ENCODE measurements at regions not wholly inside any gene's neighbourhood (a gene's known extent, or its start where the extent isn't known, plus 50 kb on each side); places are given as distances from the start of the nearest gene placed in this dataset.
"Not testable (repeated sequence)": the region's sequence is repeated elsewhere in the genome, so short reads cannot be mapped to it uniquely, and the experiment has no call there.

DNA sequence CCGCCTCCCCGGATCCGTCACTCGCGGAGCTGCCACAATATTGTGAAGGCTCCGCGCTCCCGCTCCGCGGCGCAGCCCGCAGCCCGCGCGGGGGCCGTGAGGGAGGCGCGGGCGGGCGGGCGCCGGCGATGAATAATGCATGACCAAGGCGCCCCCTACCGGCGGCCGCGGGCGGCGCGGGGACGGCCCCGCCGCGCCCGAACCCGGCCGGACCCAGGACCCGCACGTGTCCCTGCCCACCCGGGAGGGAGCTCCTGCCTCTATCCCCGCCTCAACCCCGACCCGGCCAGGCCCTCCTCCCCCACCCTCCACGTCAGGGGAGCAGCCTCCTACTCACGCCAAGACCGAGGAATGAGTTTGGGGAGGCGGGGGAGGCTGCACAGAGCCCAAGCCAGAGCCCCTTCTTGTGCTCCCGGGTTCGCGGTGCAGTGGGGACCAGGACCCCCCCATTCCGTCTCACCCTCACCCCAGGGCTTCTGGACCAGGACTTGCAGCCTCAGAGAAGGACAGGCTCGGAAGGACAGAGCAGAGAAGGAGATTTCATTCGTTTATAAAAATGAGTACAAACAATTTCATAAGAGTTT, 70.8 kb upstream of the CASZ1 start:
- peak; percentile 4 to 57 (median 31) for DNase-seq (ENCODE audit: low read depth in 3 of 3, low spot score in 1 of 3)

DNA sequence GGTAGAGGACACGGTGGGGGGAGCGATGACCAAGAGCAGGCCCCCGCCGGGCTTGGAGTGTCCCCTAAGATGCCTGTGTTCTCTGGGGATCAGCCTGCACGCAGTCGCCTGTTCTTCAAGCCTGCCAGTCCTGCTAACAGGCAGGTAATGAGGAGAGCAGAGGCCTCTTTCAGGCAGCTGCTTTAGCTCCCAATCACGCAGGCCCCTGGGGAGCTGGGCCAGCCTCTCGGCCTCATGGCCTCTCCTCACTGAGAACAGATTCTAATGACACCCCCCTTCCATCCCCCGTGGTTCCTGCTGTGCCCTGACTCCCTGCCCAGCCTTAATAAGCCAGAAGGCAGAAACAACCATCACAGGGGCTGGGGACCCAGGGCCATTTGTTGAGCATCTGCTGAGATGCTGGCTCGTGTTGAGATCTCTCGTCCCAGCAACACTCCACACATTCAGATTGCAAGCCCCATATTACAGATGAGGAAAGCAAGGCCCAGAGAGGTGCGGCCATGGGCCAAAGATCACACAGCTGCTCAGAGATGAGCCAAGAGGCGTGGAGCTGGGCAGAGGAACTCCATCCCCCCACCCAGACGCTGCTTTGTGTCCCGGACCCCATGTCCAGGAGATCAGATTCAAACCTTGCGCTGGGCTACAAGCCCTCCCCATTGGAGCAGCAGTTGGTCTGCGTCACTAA, 71.6 kb upstream of the CASZ1 start:
- no peak for DNase-seq (ENCODE audit: low read depth in 3 of 3, low spot score in 1 of 3)

DNA sequence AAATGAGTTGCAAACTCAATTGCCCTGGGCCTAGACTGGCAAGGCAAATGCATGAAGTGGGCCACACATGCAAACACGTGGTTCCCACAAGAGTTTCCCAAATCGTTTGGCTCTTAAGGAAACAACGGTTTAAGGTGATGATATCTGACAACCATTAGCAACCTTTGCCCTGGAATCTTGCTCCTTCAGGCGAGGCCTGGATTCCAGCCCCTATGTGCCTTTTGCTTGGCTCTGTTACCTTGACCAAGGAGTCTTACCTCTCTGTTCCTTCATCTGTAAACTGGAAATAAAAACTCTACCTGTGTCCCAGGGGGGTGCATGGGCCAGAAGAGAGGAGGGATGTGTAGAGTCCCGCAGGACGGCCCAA, 72.1 kb upstream of the CASZ1 start:
- DNase-seq (ENCODE audit: low read depth in 3 of 3, low spot score in 1 of 3): no peak

DNA sequence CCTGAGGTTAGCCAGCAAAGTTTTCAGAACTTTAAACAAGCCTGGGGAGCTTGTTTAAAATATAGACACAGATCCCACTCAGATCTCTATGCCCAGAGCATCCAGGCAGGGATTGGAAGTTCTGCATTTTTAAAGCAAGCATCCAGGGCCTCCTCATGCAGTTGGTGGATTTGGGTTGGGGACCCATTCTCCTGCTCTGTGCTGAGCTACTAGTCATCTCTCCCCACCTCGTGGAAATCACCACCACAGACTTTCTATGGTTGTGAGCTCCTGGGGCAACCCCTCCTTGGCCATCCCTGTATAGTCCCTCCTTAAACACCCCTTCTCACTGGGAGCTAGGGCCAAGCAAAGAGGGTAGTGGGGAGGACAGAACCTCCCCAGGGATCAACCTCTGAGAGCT, 73.5 kb upstream of the CASZ1 start:
- no peak for DNase-seq (ENCODE audit: low read depth in 3 of 3, low spot score in 1 of 3)

DNA sequence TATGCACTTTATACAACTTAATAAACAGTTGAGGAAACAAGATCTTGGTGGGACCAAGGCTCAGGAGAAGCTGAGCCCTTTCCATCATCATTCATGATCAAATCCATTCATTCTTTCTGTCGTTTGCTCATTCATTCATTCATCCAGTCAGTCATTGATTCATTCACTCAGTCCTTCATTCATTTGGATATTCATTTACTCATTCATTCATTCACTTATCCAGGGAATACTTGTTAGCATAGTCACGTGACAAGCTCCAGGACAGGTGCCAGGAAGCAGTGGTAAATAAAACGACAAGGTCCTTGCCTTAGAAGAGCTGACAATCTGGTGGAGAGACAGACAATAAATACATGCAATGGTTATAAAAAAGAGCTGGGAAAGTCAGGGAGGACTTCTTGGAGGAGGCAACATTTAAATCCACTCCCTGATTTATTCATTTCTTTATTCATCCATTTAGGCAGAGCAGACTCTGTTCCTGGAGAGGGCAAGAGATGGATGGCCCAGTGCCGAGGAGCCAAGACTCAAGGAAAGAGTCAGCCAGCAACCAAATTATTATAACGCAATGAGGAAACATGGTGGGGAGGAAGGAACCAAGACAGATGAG, 74.1 kb upstream of the CASZ1 start:
- no peak for DNase-seq (ENCODE audit: low read depth in 3 of 3, low spot score in 1 of 3)

DNA sequence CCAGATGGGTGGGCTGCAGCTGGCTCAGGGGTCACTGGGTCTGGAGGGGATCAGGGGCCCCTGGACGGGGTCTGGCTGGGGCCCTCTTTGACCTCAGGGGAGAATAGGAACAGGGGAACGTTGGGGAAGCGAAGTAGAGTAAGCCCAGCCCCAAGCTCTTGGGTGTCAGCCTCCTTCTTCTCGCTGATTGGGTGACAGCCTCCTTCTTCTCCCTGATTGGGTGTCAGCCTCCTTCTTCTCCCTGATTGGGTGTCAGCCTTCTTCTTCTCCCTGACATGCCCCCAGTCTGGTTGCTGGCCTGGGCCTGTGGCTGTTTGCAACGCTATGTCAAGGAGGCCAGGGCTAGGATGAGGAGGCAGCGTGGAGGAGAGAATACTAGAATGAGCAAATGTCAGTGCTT, 76.7 kb upstream of the CASZ1 start:
- DNase-seq (ENCODE audit: low read depth in 3 of 3, low spot score in 1 of 3): no peak

DNA sequence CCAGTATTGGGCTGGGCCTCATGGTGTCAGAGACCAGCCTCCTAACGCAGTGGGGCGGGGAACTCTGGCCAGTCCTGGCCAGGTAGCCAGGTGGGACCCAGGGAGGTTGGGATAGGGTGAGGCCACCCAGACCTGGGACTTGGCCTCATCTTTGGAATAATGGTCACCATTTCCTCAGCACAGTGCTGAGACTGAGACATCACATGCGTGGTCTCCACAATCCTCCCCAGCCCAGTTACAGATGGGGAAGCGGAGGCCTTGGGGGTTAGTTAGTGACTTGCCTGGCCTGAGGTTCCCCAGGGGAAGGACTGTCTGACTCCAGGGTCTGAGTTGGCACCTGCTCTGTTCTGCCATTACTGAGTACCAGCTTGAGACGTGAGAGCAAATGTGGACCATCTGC, 77.9 kb upstream of the CASZ1 start:
- DNase-seq (ENCODE audit: low read depth in 3 of 3, low spot score in 1 of 3): no peak

DNA sequence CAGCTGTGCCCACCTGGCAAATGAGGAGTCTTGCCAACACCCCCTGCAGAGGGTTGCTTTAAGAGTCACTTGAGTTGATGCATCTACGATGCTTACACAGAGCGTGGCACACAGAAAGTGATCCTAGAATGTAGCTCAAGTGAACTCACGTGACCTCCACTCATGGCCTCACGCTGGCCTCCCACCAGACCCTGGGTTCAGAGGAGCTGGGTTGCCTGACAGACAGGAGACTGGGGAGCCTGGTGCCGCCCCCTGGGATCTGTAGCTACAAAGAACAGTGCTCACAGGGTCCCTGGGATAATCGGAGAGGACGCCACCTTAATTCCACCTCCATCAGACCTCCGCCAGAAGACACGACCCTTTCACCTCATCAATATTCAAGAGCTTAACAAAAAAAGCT, 81.4 kb upstream of the CASZ1 start:
- no peak for DNase-seq (ENCODE audit: low read depth in 3 of 3, low spot score in 1 of 3)

DNA sequence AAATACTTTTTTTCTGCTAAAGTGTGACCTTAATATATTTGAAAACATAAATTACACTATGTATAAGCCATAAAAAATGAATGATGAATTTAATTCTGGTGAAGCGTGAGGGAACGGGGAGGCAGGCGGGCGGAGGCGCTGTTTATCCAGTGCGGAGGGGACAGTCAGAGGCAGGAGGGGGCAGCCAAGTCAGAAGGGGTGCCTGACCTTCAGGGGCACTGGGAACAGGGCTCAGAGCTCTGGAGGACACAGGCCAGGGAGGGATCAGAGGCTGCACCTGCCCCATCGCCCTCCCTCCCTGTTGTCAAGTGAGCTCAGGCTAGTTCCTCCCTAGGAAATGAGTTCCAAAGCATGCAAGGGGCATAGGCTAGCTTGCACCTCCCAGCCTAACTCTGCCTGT, 82.0 kb upstream of the CASZ1 start:
- DNase-seq (ENCODE audit: low read depth in 3 of 3, low spot score in 1 of 3): no peak

DNA sequence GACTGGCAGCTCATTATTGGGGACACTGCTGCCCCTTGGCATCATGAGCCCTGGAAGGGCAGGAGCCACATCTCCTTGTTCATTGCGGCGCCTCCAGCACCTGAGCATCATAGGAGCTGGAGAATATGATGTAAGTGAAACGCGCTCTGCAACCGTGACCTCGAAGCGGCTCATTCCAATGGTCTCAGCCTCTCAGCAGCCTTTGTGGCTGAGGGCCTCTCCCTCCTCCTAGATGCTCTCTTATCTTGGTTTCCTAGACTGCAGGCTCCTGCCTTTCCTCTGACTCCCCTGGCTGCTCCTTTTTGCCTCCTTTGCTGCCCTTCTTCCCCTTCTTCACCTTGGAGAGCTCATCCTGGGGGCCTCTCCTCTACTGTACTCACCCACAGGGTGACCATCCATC, 83.6 kb upstream of the CASZ1 start:
- DNase-seq (ENCODE audit: low read depth in 3 of 3, low spot score in 1 of 3): no peak

DNA sequence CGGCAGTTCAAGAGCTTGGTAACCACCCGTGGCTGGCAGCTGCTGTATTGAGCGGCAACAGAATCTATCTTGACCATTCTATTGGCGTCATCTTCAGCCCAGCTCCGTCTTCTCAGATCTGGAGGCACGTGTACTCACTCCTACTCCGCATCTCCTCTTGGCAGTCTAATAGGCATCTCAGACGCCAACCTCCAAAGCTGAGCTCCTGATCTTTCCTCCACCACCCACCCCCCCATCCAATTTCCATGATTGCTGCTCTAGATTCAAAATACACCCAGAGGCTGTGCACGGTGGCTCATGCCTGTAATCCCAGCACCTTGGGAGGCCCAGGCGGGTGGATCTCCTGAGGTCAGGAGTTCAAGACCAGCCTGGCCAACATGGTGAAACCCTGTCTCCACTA, 84.6 kb upstream of the CASZ1 start:
- DNase-seq (ENCODE audit: low read depth in 3 of 3, low spot score in 1 of 3): no peak

DNA sequence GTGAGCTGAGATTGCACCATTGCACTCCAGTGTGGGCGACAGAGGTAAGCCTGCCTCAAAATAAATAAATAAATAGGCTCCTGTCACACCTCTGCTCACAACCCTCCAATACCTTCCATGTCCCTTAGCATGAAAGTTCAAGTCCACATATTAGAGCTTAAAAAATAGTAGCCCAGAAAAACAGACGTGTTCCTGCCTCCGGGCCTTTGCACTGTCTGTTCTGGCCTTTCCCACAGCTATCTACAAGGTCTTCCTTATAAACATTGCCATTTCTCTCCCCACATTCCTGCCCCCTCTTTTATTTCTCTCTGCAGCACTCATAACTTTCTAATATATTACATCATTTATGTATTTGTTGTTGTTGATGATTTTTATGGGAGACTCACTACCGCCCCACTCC, 85.6 kb upstream of the CASZ1 start:
- no peak for DNase-seq (ENCODE audit: low read depth in 3 of 3, low spot score in 1 of 3)

DNA sequence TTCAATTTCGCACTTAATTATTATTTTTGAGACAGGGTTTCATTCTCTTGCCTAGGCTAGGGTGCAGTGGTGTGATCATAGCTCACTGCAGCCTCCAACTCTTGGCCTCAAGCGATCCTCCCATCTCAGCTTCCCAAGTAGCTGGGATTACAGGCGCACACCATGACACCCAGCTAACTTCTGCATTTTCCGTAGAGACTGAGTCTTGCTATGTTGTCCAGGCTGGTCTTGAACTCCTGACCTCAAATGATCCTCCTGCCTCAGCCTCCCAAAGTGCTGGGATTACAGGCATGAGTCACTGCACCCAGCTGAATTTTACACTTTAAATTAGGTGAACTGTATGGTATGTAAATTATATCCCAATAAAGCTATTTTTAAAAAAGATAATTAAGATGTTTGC, 90.6 kb upstream of the CASZ1 start:
- not testable (repeated sequence) for DNase-seq (ENCODE audit: low read depth in 3 of 3, low spot score in 1 of 3)

DNA sequence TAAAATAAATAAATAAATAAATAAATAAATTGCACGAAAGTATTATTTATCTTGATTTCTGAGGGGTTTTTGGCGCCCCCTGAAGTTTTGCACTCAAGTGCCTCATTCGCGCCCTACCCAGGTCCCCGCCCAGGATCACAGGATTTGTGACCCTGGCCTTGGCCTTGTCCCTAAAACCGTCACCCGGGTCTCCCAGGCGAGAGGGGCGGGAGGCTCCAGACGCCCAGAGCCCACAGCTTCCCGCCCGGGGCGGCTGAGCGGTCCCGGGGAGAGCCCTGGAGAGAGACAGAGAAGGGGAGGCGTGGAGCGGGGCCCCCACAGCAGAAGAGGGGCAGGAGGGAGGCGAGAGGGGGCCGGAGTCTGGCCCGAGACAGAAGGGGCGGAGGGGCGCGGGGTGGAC, 91.8 kb upstream of the CASZ1 start:
- DNase-seq (ENCODE audit: low read depth in 3 of 3, low spot score in 1 of 3): no peak

DNA sequence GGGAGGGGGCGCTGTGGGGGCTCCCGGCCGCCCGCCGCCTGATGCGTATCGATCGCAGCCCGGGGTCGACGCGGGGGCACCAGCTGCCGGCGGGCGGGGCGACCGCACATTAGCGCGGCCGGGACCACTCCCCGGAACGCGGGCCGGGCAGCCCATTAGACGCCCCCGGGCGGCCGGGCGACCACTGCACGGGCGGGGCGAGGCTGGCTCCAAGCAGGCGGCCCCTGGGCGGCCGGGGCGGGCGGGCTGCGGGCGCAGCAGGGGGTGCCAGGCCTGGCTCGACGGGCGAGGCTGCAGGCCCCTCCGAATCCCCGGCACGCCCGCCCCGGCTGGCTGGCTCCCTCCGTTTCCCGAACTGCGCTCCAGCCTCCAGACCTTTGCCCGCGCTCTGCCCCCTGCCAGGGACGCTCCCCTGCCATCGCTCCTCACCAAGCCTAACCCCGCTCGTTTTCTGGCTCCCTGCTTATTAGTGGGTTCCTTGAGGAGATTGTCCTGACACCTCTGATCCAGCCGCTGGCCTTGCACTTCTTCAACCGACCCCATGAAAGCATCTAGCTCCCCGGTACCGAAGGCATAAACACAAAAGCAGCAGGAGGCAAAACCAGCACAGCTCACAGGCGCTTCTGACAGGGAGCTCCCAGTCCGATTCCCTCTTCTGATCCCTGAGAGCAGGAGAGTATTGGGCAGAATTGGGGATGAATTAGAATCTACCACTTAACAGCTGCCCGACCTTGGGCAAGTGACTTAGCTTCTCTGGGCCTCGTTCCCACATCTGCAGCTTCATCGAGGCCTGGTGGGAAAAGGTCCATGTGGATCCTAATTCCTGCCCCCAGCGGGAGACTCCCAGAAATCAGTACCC, 92.6 kb upstream of the CASZ1 start:
- DNase-seq (ENCODE audit: low read depth in 3 of 3, low spot score in 1 of 3): no peak

DNA sequence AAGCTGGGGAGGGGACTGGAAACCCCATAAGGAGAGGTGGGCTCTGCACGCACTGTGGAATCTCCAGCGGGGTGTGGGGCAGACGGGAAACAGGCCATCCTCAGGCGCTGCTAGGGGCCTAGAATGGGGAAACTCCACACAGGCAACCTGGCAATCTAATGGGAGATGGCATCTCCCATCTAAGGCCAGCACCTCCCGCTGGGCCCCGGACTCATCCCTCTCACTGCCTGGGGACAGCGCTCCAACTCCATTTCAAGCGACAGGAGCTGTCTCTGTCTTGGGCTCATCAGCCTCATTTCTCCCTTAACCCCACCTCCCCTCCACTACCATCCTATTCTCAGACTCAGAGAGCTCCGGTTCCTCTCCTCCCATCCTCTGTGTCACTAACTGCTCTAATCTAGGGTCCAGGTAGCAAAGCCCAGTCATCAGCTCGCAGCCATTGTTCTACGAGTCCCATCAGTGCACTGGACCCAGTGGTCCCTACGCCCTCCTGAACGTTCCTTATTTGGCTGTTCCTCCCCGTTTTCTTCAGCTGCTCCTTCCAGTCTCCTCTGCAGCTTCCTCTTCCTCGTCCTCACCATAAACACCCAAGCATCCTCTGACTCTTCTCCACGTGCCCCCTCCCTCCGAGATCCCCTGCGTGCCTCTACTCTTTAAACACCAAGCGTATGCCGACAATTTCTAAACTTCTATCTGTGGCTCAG, 93.4 kb upstream of the CASZ1 start:
- DNase-seq (ENCODE audit: low read depth in 3 of 3, low spot score in 1 of 3): no peak

DNA sequence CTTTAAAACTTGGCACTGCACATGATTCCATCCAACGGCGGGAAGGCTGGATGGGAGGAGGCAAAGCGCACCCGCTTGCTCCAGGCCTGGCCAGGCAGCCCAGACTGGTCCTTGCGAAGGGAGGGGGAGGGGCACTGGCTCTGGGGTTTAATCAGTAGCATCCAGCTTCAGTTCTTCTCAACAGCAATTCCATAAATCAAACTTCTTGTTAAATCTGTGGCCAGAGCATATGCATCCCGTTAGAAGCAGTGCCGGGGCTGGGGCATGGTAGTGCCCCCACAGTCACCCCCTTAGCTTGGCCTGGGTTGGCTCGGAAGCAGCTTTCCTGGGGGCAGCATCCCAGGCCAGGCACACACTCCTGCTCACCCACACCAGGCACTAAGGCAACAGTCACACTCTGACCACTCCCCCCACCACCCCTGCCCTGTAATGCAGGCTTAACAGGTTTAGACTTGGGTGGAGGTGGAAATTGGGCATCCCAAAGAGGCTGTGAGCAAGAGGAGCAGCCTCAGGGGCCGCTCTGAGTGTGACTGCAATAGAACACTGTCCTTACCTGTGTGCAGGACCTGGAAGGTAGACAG, 94.1 kb upstream of the CASZ1 start:
- no peak for DNase-seq (ENCODE audit: low read depth in 3 of 3, low spot score in 1 of 3)

DNA sequence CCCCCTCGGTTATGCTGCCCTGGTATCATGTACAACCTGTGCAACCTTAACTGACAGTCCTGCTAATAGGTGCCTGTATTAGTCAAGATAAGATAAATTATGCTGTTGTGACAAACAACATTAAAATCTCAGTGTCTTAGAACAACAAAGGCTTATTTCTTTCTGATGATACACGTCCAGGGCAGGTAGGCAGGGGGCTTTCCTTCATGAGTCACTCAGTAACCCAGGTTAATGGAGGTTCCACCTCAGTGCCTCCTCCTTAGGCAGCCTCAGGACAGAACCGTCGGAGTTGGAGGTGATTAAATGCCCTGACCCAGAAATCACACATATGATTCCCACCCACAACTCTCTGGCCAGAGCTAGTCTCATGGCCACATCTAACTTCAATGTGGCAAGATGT, 94.6 kb upstream of the CASZ1 start:
- DNase-seq (ENCODE audit: low read depth in 3 of 3, low spot score in 1 of 3): no peak

DNA sequence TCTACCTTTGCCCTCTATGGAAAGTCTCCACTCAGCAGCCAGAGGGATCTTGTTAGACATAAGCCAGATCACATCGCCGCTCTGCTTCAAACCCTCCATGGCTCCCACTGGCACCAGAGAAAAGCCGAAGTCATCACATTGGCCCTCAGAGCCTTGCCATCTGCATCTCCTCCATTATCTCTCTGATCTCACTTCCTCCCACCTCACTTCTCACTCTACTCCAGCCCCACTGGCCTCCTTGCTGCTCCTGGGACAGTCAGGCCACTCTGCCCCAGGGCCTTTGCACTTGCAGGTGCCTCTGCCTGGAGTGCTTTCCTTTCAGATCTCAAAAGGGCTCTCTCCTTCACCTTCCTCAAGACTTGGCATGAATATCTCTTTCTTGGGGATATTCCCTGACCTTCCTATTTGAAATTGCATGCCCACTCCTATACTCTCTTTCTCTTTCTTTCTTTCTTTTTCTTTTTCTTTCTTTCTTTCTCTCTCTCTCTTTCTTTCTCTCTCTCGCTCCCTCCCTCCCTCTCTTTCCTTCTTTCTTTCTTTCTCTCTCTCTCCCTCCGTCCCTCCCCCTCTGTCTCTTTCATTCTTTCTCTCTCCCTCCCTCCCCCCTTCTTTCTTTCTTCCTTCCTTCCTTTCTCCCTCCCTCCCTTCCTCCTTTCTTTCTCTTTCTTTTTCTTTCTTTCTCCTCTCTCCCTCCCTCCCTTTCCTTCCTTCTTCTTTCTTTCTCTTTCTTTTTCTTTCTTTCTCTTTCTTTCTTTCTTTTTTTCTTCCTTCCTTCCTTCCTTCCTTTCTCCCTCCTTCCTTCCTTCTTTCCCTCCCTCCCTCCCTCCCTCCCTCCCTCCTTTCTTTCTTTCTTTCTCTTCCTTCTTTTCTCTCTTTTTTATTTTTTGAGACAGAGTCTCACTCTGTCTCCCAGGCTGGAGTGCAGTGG, 96.0 kb upstream of the CASZ1 start:
- no peak for DNase-seq (ENCODE audit: low read depth in 3 of 3, low spot score in 1 of 3)

DNA sequence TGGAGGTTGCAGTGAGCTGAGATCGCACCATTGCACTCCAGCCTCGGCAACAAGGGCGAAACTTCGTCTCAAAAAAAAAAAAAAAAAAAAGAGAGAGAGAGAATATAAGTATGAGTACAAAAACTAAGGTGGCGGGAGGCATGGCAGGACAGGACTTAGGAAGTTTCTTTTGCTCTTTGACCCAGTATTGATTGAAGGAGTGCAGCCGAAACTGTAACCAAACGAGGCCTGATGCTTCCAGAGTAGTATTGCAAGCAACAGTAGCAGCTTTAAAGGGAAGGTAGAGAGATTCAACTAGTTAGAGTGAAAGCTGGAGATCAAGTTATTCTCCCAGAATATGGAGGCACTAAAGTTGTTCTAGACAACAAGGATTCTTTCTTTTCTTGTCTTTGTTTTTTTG, 99.2 kb upstream of the CASZ1 start:
- no peak for DNase-seq (ENCODE audit: low read depth in 3 of 3, low spot score in 1 of 3)
